ENCODE measurements at regions not wholly inside any gene's neighbourhood (a gene's known extent, or its start where the extent isn't known, plus 50 kb on each side); places are given as distances from the start of the nearest gene placed in this dataset.
"Not testable (repeated sequence)": the region's sequence is repeated elsewhere in the genome, so short reads cannot be mapped to it uniquely, and the experiment has no call there.

DNA sequence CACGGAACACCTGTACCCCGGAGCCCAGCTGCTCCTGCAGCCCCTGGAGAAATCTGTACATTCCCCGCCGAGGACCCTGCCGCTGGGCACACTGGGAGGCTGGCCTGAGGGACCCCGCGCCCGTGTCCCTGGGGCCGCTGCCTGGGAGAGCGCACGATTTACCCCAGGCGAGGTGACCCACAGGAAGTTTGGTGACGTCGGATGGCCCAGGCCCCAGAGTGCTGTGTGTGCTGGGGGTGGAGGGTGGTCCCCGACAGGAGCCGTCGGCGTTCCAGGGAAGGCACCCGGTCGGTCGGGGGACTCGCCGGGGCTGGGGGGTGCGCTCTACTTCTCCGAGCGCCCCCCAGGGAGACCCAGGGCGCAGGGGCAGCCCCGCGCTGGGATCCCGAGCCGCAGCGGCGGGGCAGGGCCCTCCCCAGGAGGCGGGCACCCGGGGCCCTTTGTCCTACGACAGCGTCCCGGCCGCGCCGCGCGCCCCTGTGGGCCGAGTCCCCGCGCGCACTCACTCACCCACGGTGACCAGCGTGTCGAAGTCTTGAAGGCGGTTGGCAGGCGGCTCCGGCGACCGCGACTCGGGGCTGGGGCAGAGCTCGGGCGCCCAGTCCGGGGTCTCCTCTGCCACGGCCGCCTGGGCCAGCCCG is 167.9 kb upstream of the PRKX start:
- TF ChIP-seq, protein P1, sequence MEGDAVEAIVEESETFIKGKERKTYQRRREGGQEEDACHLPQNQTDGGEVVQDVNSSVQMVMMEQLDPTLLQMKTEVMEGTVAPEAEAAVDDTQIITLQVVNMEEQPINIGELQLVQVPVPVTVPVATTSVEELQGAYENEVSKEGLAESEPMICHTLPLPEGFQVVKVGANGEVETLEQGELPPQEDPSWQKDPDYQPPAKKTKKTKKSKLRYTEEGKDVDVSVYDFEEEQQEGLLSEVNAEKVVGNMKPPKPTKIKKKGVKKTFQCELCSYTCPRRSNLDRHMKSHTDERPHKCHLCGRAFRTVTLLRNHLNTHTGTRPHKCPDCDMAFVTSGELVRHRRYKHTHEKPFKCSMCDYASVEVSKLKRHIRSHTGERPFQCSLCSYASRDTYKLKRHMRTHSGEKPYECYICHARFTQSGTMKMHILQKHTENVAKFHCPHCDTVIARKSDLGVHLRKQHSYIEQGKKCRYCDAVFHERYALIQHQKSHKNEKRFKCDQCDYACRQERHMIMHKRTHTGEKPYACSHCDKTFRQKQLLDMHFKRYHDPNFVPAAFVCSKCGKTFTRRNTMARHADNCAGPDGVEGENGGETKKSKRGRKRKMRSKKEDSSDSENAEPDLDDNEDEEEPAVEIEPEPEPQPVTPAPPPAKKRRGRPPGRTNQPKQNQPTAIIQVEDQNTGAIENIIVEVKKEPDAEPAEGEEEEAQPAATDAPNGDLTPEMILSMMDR (IDR thresholded peaks at IDR 0.05), result not testable (repeated sequence)
- TF ChIP-seq POLR2A (IDR thresholded peaks at IDR 0.05), result not testable (repeated sequence)

Data from uterus (tissue), 2 donors.